ENCODE measurements at regions not wholly inside any gene's neighbourhood (a gene's known extent, or its start where the extent isn't known, plus 50 kb on each side); places are given as distances from the start of the nearest gene placed in this dataset.

DNA sequence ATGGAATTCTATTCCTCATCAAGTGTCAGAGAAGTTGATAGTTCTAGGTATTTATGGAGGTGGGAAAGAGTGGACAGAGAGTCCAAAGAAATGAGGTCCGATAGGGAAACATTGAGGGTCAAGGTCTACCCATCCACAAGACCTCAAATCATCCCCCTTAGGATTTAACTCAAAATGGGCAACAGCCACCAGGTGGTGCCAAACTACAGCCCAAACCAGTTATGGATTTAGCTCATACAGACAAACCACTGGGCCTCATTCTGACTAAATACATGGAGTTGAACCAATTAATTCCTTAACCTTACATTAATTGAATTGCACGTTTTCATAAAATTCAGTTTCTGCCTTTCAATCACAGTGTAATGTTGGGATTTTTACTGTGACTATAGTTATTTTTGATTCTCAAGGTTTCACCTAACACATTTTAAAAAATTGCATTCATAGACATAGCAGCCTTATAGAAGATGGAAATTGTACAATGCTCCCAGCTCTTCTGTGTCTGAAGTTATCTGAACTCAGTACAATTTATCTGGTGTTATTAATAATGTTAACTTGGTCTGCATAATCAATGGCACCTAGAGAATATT lies 98.2 kb upstream of the HNMT start:
- Histone ChIP-seq H3K4me1 (ENCODE audit: low read depth) (no peaks in the 10 kb centered on the region), H3K9me3 (no peaks in the 10 kb centered on the region), H3K36me3 (ENCODE audit: low read depth) (no peaks in the 10 kb centered on the region), H3K4me3 (no peak overlapping the region)
- peak in 2 of 3 donors; percentile 45 to 68 for DNase-seq
- intact Hi-C loops (cut with DNase I, micrococcal nuclease) = no loop called here
- TF ChIP-seq, protein P1, sequence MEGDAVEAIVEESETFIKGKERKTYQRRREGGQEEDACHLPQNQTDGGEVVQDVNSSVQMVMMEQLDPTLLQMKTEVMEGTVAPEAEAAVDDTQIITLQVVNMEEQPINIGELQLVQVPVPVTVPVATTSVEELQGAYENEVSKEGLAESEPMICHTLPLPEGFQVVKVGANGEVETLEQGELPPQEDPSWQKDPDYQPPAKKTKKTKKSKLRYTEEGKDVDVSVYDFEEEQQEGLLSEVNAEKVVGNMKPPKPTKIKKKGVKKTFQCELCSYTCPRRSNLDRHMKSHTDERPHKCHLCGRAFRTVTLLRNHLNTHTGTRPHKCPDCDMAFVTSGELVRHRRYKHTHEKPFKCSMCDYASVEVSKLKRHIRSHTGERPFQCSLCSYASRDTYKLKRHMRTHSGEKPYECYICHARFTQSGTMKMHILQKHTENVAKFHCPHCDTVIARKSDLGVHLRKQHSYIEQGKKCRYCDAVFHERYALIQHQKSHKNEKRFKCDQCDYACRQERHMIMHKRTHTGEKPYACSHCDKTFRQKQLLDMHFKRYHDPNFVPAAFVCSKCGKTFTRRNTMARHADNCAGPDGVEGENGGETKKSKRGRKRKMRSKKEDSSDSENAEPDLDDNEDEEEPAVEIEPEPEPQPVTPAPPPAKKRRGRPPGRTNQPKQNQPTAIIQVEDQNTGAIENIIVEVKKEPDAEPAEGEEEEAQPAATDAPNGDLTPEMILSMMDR (IDR thresholded peaks at IDR 0.05) = peak; percentile 19
- no peak for ATAC-seq

DNA sequence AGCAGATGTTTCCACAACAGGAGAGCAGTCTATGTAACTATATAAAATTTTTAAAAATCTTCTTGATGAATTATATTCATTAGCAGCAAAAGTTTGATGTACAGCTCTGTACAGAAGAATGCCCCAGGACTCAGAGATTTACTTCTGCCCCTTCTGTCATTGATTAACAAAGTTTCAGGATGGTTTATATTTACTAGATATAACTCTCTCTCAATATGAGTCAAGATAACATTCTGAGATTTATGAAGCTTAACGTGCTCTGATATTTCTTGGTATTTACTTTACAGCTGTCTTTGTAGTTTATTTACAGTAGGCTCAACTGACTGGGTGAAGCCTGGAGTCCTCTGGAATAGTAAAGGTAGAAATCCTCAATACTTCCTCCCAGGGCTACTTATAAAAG lies 93.6 kb upstream of the HNMT start:
- no peak for ATAC-seq
- TF ChIP-seq, protein P1 (IDR thresholded peaks at IDR 0.05) = no peak
- Histone ChIP-seq H3K36me3 (ENCODE audit: low read depth) (no peaks in the 10 kb centered on the region), H3K4me3 (no peak overlapping the region), H3K9me3 (no peaks in the 10 kb centered on the region), H3K4me1 (ENCODE audit: low read depth) (no peaks in the 10 kb centered on the region)
- DNase-seq = no peak
- intact Hi-C loops (cut with DNase I, micrococcal nuclease) = no loop called here

DNA sequence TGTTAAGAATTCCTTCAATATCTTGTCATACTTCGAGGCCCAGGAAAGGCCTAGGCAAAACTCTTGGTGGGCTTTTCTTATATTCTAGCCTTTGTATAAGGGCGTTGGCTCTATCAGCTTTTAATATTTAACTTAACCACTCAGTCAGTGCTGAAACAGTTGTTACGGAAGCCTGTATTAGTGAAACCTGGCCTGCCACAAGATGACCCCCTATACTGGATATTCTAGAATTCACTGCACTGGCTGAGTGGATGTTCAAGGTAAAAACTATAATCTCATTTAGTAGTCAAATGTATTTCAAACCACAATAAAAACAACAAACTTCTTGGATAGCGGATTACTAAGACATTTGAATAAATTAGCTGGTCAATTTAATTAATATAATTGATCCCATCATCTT lies 91.7 kb upstream of the HNMT start:
- ATAC-seq (no peak), DNase-seq (no peak)
- no peaks in the 10 kb centered on the region for H3K9me3 ChIP-seq
- intact Hi-C loops (cut with DNase I, micrococcal nuclease) = no loop called here
- no peaks in the 10 kb centered on the region for H3K36me3 ChIP-seq (ENCODE audit: low read depth)
- no peaks in the 10 kb centered on the region for H3K4me1 ChIP-seq (ENCODE audit: low read depth)
- TF ChIP-seq, protein P1 (IDR thresholded peaks at IDR 0.05) = no peak
- no peak overlapping the region for H3K4me3 ChIP-seq

DNA sequence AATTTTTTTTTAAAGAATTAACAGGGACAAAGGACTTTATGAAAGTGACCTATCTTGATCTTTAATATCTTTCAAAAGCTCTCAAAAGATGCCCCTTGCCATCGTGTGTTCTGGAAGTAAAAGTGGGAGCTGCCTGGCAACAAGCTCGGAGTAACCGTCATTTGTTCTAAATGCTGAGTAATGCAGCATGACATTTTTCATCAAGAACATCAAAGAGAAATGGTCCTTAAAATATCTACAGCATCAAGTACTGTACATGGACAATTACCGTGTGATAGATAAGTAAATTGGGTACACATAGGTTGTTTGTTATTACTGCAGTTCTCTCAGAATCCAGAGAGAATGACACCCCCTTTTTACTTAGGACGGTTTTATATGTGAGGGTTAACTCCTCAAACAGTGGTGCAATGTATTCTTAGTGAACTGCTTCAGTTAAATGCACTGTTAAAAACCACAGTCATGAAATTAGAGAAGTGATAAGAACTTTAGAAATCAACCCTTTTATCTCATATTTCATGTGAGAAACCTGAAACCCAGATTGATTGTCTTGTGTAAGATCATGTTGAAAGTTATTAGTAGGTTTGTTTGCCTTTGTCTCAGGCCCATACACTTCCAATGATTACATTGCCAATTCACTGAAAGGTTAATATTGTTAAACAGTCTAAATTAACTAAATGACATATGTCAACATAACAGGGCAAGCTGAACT lies 90.6 kb upstream of the HNMT start:
- Histone ChIP-seq H3K4me3 (no peak overlapping the region), H3K36me3 (ENCODE audit: low read depth) (no peaks in the 10 kb centered on the region), H3K4me1 (ENCODE audit: low read depth) (no peaks in the 10 kb centered on the region), H3K9me3 (no peaks in the 10 kb centered on the region)
- intact Hi-C loops (cut with DNase I, micrococcal nuclease) = no loop called here
- TF ChIP-seq, protein P1 (IDR thresholded peaks at IDR 0.05) = no peak
- DNase-seq (no peak), ATAC-seq (no peak)

DNA sequence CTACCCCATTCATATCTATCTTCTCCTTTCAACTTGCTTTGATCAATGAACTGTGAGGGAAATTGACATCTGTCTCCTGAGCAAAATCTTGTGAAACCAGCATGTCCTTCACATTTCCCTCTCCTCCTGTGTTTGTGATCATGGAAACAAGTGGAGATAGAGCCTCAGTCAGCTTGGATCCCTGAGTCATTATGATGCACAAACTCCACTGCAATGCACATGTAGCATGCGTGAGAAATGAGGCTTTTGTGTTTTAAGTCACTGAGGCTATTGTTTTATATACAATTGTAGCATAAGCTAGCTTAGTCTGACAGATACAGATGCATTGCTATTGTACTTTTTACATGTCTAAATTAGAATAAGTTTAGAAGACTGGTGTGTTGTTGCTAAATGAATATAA lies 85.2 kb upstream of the HNMT start:
- ATAC-seq = no peak
- DNase-seq = no peak
- Histone ChIP-seq H3K4me1 (ENCODE audit: low read depth) (no peaks in the 10 kb centered on the region), H3K36me3 (ENCODE audit: low read depth) (no peaks in the 10 kb centered on the region), H3K4me3 (no peak overlapping the region), H3K9me3 (no peaks in the 10 kb centered on the region)
- TF ChIP-seq, protein P1 (IDR thresholded peaks at IDR 0.05) = no peak
- intact Hi-C loops (cut with DNase I, micrococcal nuclease) = no loop called here

Data from mucosa of descending colon (tissue), 3 donors.